ENCODE measurements at regions not wholly inside any gene's neighbourhood (a gene's known extent, or its start where the extent isn't known, plus 50 kb on each side); places are given as distances from the start of the nearest gene placed in this dataset.

- no TSS peak for BruUV-seq (replicated peaks)
- Histone ChIP-seq H3K9me1 (ENCODE audit: insufficient read depth, low read length) (no peaks in the 10 kb centered on the region; the same call in 1 of the 2 replicates), H3K27ac (ENCODE audit: insufficient read depth, low read length) (no peak overlapping the region), H2AK9ac (replicated peaks; ENCODE audit: low read depth, low read length, poor library complexity) (no peak overlapping the region), H3K4ac (ENCODE audit: low read depth, low read length) (no peak overlapping the region), H2BK120ac (ENCODE audit: low read depth, low read length) (no peak overlapping the region), H3K14ac (replicated peaks; ENCODE audit: low read depth, low read length) (no peak overlapping the region), H3K56ac (ENCODE audit: extremely low read depth, insufficient read depth, low read length) (no peak overlapping the region), H3K4me1 (ENCODE audit: control insufficient read depth, insufficient read depth, low read length) (0 out of 2 replicates have a peak, but pooled peaks cover 2% of the 10 kb centered on the region), H3K4me3 (ENCODE audit: insufficient read depth, low read depth, low read length) (no peak overlapping the region), H3K4me2 (ENCODE audit: low read depth, low read length) (no peak overlapping the region), H4K5ac (ENCODE audit: low read depth, low read length) (no peak overlapping the region), H2BK5ac (ENCODE audit: low read depth, low read length, poor library complexity, severe bottlenecking) (no peak overlapping the region), H2BK15ac (ENCODE audit: low read depth, low read length) (no peak overlapping the region), H3K36me3 (ENCODE audit: control insufficient read depth, insufficient read depth, low read length) (no peaks in the 10 kb centered on the region), H3K9me3 (ENCODE audit: control insufficient read depth, insufficient read depth, low read length) (peaks cover 6% of the 10 kb centered on the region), H3K79me1 (ENCODE audit: low read depth in 1 of 2, low read length in 2 of 2) (no peaks in the 10 kb centered on the region), H3K27me3 (ENCODE audit: control insufficient read depth, insufficient read depth, low read length) (peaks cover 8% of the 10 kb centered on the region), H3K9ac (ENCODE audit: low read depth, low read length) (no peak overlapping the region), H3K18ac (ENCODE audit: low read depth, low read length) (no peak overlapping the region), H4K91ac (ENCODE audit: insufficient read depth, low read depth, low read length) (no peak overlapping the region), H4K20me1 (ENCODE audit: insufficient read depth, low read length) (no peaks in the 10 kb centered on the region), H2AK5ac (ENCODE audit: low read depth, low read length) (no peak overlapping the region), H2BK20ac (ENCODE audit: low read depth, low read length) (no peak overlapping the region), H3K23ac (ENCODE audit: low read depth, low read length) (no peak overlapping the region), H4K8ac (ENCODE audit: low read depth in 2 of 2, low read length in 2 of 2) (no peak overlapping the region), H2AFZ (replicated peaks; ENCODE audit: low read length, poor library complexity) (no peak overlapping the region)
- ChIA-PET POLR2A (ENCODE audit: unreplicated experiment) (interaction anchor here (0.6 kb wide), 1 partner anchor 1362 kb away, joined by 15 read pairs; no protein-coding TSS in a partner anchor), CTCF (interaction anchor here (0.5 to 1.6 kb wide), 2 partner anchors 12 to 31 kb away, joined by 3 to 4 read pairs; no protein-coding TSS in a partner anchor)
- TF ChIP-seq ELK1 (IDR thresholded peaks at IDR 0.05; ENCODE audit: borderline replicate concordance, low read depth, low read length), result no peak
- TF ChIP-seq BHLHE40 (IDR thresholded peaks at IDR 0.05; ENCODE audit: low read depth, low read length), result no peak
- no peak for TF ChIP-seq FOS (IDR thresholded peaks at IDR 0.05; ENCODE audit: low read depth, low read length)
- TF ChIP-seq MAZ (IDR thresholded peaks at IDR 0.05; ENCODE audit: borderline replicate concordance, low read depth, low read length), result no peak
- TF ChIP-seq USF2 (IDR thresholded peaks at IDR 0.05; ENCODE audit: low read depth, low read length), result no peak
- no peak for TF ChIP-seq MXI1 (IDR thresholded peaks at IDR 0.05; ENCODE audit: borderline replicate concordance, low read depth, low read length)
- TF ChIP-seq RAD21 (IDR thresholded peaks at IDR 0.05; ENCODE audit: low read length), result no peak
- TF ChIP-seq NFE2L2 (IDR thresholded peaks at IDR 0.05; ENCODE audit: low read depth, low read length), result no peak
- no peak for TF ChIP-seq RFX5 (IDR thresholded peaks at IDR 0.05; ENCODE audit: low read depth, low read length)
- no peak for TF ChIP-seq POLR2A (IDR thresholded peaks at IDR 0.05; ENCODE audit: low read depth, low read length)
- no peak for TF ChIP-seq RCOR1 (IDR thresholded peaks at IDR 0.05; ENCODE audit: insufficient replicate concordance, low read length)
- no peak for TF ChIP-seq CTCF (conservative IDR thresholded peaks at IDR 0.05; ENCODE audit: low read depth, low read length)
- TF ChIP-seq MAFK (IDR thresholded peaks at IDR 0.05; ENCODE audit: low read depth, low read length), result no peak
- TF ChIP-seq CEBPB (IDR thresholded peaks at IDR 0.05; ENCODE audit: low read depth, low read length), result no peak
- no peak for TF ChIP-seq CHD1 (IDR thresholded peaks at IDR 0.05; ENCODE audit: low read depth, low read length)
- no peak for TF ChIP-seq SMC3 (IDR thresholded peaks at IDR 0.05; ENCODE audit: low read depth, low read length)
- intact Hi-C loops (cut with micrococcal nuclease), result no loop called here
- no peak for DNase-seq
- ATAC-seq (ENCODE audit: low read depth), result no peak
- dilution Hi-C loops (cut with HindIII; ENCODE audit: low sequenced_read_pairs, unreplicated experiment), result no loop called here
- in situ Hi-C loops (cut with MboI; ENCODE audit: low sequenced_read_pairs), result no loop called here
Measured at GRCh38 chr5:171669571-171669970, 116.0 kb upstream of the SMIM23 start.
